HL-60 (cell line): ENCODE measurements at regions not wholly inside any gene's neighbourhood (a gene's known extent, or its start where the extent isn't known, plus 50 kb on each side); places are given as distances from the start of the nearest gene placed in this dataset.

Source experiments
- GABPA ChIP-seq: IDR thresholded peaks from 2 replicates; pipeline ENCODE4 v1.6.1; 2012; ENCODE audit warnings: low read depth
- POLR2AphosphoS5 ChIP-seq: IDR thresholded peaks from 2 replicates; pipeline ENCODE4 v1.6.1; 2012; ENCODE audit warnings: low read depth
- SPI1 ChIP-seq: IDR thresholded peaks from 2 replicates; pipeline ENCODE4 v1.6.1; 2012; ENCODE audit warnings: low read depth, mild to moderate bottlenecking, borderline replicate concordance
- TF ChIP-seq, protein P1 (sequence below): IDR thresholded peaks from one replicate; pipeline ENCODE4 v1.5.1; 2011; ENCODE audit warnings: low read length, control low read depth, inconsistent platforms; ENCODE audit not compliant: insufficient read depth
- TF ChIP-seq, protein P2 (sequence below): IDR thresholded peaks from 2 replicates; pipeline ENCODE4 v1.6.1; 2012; ENCODE audit warnings: low read depth; ENCODE audit not compliant: insufficient replicate concordance

- TF ChIP-seq, protein P1, sequence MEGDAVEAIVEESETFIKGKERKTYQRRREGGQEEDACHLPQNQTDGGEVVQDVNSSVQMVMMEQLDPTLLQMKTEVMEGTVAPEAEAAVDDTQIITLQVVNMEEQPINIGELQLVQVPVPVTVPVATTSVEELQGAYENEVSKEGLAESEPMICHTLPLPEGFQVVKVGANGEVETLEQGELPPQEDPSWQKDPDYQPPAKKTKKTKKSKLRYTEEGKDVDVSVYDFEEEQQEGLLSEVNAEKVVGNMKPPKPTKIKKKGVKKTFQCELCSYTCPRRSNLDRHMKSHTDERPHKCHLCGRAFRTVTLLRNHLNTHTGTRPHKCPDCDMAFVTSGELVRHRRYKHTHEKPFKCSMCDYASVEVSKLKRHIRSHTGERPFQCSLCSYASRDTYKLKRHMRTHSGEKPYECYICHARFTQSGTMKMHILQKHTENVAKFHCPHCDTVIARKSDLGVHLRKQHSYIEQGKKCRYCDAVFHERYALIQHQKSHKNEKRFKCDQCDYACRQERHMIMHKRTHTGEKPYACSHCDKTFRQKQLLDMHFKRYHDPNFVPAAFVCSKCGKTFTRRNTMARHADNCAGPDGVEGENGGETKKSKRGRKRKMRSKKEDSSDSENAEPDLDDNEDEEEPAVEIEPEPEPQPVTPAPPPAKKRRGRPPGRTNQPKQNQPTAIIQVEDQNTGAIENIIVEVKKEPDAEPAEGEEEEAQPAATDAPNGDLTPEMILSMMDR, result no peak
- TF ChIP-seq, protein P2, sequence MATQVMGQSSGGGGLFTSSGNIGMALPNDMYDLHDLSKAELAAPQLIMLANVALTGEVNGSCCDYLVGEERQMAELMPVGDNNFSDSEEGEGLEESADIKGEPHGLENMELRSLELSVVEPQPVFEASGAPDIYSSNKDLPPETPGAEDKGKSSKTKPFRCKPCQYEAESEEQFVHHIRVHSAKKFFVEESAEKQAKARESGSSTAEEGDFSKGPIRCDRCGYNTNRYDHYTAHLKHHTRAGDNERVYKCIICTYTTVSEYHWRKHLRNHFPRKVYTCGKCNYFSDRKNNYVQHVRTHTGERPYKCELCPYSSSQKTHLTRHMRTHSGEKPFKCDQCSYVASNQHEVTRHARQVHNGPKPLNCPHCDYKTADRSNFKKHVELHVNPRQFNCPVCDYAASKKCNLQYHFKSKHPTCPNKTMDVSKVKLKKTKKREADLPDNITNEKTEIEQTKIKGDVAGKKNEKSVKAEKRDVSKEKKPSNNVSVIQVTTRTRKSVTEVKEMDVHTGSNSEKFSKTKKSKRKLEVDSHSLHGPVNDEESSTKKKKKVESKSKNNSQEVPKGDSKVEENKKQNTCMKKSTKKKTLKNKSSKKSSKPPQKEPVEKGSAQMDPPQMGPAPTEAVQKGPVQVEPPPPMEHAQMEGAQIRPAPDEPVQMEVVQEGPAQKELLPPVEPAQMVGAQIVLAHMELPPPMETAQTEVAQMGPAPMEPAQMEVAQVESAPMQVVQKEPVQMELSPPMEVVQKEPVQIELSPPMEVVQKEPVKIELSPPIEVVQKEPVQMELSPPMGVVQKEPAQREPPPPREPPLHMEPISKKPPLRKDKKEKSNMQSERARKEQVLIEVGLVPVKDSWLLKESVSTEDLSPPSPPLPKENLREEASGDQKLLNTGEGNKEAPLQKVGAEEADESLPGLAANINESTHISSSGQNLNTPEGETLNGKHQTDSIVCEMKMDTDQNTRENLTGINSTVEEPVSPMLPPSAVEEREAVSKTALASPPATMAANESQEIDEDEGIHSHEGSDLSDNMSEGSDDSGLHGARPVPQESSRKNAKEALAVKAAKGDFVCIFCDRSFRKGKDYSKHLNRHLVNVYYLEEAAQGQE, result no peak
- TF ChIP-seq GABPA (no peak), POLR2AphosphoS5 (no peak), SPI1 (no peak)
These were observed 310.9 kb upstream of the MAOA start for GRCh38 chrX:43345166-43345565.
